DMS153 treated with DMSO at 0.1 percent for 48 hours (cell line): ENCODE measurements at regions not wholly inside any gene's neighbourhood (a gene's known extent, or its start where the extent isn't known, plus 50 kb on each side); places are given as distances from the start of the nearest gene placed in this dataset.
A peak's percentile ranks its signal among the peaks of the same experiment; 100 is the strongest.

Source experiments
- DNase-seq: peaks from one replicate; lab custom pipeline; 2025; ENCODE audit not compliant: unreplicated experiment; lab: John Stamatoyannopoulos, UW

- DNase-seq, result peak; percentile 57
Measured at GRCh38 chr14:97458661-97459579, 661.7 kb downstream of the VRK1 start.

- DNase-seq, result no peak
Measured at GRCh38 chr14:97462081-97462480, 664.9 kb downstream of the VRK1 start.

GRCh38 chr14:97468220-97468619 lies 671.0 kb downstream of the VRK1 start:
- DNase-seq, result no peak

GRCh38 chr14:97477353-97477752 lies 680.2 kb downstream of the VRK1 start:
- no peak for DNase-seq

- no peak for DNase-seq
Measured at GRCh38 chr14:97485201-97485600, 688.0 kb downstream of the VRK1 start.

- DNase-seq, result no peak
Measured at GRCh38 chr14:97486601-97487120, 689.5 kb downstream of the VRK1 start.

- DNase-seq, result no peak
Measured at GRCh38 chr14:97489750-97490149, 692.6 kb downstream of the VRK1 start.

GRCh38 chr14:97490521-97491070 lies 693.4 kb downstream of the VRK1 start:
- no peak for DNase-seq

GRCh38 chr14:97491697-97492096 lies 694.5 kb downstream of the VRK1 start:
- DNase-seq, result peak; percentile 1

GRCh38 chr14:97499790-97500481 lies 702.8 kb downstream of the VRK1 start:
- no peak for DNase-seq

GRCh38 chr14:97506626-97507025 lies 709.4 kb downstream of the VRK1 start:
- DNase-seq, result no peak

GRCh38 chr14:97513891-97514290 lies 716.7 kb downstream of the VRK1 start:
- DNase-seq, result no peak

GRCh38 chr14:97517566-97518234 lies 720.5 kb downstream of the VRK1 start:
- no peak for DNase-seq

GRCh38 chr14:97523936-97524335 lies 726.8 kb downstream of the VRK1 start:
- DNase-seq, result no peak

- peak; percentile 1 for DNase-seq
Measured at GRCh38 chr14:97524589-97525319, 727.6 kb downstream of the VRK1 start.

GRCh38 chr14:97527993-97528392 lies 730.8 kb downstream of the VRK1 start:
- no peak for DNase-seq

GRCh38 chr14:97532052-97532451 lies 734.9 kb downstream of the VRK1 start:
- no peak for DNase-seq

GRCh38 chr14:97536421-97536820 lies 739.2 kb downstream of the VRK1 start:
- no peak for DNase-seq

- no peak for DNase-seq
Measured at GRCh38 chr14:97538749-97539410, 741.7 kb downstream of the VRK1 start.

GRCh38 chr14:97539411-97539795 lies 742.2 kb downstream of the VRK1 start:
- no peak for DNase-seq
